Hepatocyte (in vitro differentiated cells): ENCODE measurements at regions not wholly inside any gene's neighbourhood (a gene's known extent, or its start where the extent isn't known, plus 50 kb on each side); places are given as distances from the start of the nearest gene placed in this dataset.

ENCODE experiments used
- EZH2 ChIP-seq: fragments of 200-600 bp; sonication (generic); IDR thresholded peaks from 2 replicates; pipeline ENCODE4 v1.6.1; 2016; ENCODE audit warnings: antibody characterized with exemption, mild to moderate bottlenecking, borderline replicate concordance
- EZH2phosphoT487 ChIP-seq: fragments of 200-600 bp; sonication (generic); IDR thresholded peaks from one replicate; pipeline ENCODE4 v1.6.1; 2018; ENCODE audit warnings: antibody characterized with exemption, mild to moderate bottlenecking, low read depth, moderate library complexity; ENCODE audit not compliant: unreplicated experiment, severe bottlenecking
- TF ChIP-seq, protein P1 (sequence below): fragments of 200-600 bp; sonication (generic); IDR thresholded peaks from 2 replicates; pipeline ENCODE4 v1.5.1; 2016; ENCODE audit warnings: antibody characterized with exemption, mild to moderate bottlenecking; ENCODE audit not compliant: poor library complexity

DNA sequence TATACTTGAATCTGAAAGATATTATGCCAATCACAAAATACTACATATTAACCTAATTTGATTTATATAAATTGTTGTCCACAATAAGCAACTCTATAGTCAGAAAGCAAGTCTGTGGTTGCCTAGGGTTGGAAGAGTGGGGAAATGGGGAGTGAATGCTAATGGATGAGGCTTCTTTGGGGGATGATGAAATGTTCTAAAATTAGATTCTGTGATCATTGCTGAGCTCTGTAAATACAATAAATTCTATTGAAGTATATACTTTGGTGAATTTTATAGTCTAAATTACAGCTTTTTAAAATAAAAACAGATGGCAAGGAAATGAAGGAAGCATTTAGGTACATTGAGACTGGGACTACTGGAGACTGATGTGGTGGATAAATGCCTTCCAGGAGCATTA is 275.5 kb downstream of the MBD2 start:
- TF ChIP-seq, protein P1, sequence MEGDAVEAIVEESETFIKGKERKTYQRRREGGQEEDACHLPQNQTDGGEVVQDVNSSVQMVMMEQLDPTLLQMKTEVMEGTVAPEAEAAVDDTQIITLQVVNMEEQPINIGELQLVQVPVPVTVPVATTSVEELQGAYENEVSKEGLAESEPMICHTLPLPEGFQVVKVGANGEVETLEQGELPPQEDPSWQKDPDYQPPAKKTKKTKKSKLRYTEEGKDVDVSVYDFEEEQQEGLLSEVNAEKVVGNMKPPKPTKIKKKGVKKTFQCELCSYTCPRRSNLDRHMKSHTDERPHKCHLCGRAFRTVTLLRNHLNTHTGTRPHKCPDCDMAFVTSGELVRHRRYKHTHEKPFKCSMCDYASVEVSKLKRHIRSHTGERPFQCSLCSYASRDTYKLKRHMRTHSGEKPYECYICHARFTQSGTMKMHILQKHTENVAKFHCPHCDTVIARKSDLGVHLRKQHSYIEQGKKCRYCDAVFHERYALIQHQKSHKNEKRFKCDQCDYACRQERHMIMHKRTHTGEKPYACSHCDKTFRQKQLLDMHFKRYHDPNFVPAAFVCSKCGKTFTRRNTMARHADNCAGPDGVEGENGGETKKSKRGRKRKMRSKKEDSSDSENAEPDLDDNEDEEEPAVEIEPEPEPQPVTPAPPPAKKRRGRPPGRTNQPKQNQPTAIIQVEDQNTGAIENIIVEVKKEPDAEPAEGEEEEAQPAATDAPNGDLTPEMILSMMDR, result no peak
- TF ChIP-seq EZH2phosphoT487, result no peak
- TF ChIP-seq EZH2, result no peak
